HG03457 (cell line): ENCODE measurements at regions not wholly inside any gene's neighbourhood (a gene's known extent, or its start where the extent isn't known, plus 50 kb on each side); places are given as distances from the start of the nearest gene placed in this dataset.
"Not testable (repeated sequence)": the region's sequence is repeated elsewhere in the genome, so short reads cannot be mapped to it uniquely, and the experiment has no call there.

Experiments
- ATAC-seq: cut with Tn5 transposase; IDR thresholded peaks from one replicate; pipeline ENCODE4 v1.9.1; 2021; ENCODE audit warnings: moderate number of reproducible peaks; ENCODE audit not compliant: unreplicated experiment

DNA sequence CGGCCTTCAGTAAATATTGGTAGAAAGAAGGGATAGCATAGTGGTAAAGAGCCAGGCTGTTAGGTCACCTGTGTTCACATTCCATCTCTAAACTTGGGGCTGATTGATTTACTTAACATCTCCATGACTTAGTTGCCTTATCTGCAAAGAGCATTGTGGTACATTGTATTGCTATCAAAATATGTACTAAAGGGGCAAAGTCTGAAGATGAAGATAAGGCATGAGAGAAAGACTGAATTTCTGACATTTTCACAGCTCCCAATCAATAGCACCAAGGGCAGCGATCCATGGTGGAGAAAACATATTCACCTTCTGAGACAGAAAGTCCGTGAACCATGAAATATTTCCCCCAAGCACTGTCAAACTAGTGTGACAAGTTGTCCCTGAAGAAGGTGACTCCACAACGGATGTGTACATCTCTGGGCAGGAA, 223.3 kb upstream of the STXBP5 start:
- no peak for ATAC-seq

GRCh38 chr6:146981981-146982380, 222.2 kb upstream of the STXBP5 start:
- no peak for ATAC-seq

- no peak for ATAC-seq
Measured at GRCh38 chr6:146984251-146984924, 219.8 kb upstream of the STXBP5 start.

DNA sequence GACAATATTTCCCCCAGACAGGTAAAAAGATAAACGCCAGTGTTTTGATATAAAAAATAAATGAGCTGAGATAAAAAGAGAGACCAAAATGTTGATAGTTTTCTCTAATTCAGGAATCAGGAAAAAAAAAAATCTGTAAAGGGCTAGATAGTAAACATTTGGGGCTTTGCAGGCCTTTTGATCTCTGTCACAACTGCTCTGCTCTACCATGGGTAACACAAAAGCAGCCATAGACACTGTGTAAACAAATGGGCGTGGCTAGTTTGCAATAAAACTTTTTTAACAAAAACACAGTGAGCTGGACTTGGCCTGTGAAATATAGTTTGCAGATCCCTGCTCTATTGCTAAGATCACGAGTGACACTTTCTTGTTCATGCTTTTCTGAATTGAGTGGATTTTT, 219.1 kb upstream of the STXBP5 start:
- ATAC-seq = no peak

GRCh38 chr6:146985966-146986365, 218.3 kb upstream of the STXBP5 start:
- no peak for ATAC-seq

DNA sequence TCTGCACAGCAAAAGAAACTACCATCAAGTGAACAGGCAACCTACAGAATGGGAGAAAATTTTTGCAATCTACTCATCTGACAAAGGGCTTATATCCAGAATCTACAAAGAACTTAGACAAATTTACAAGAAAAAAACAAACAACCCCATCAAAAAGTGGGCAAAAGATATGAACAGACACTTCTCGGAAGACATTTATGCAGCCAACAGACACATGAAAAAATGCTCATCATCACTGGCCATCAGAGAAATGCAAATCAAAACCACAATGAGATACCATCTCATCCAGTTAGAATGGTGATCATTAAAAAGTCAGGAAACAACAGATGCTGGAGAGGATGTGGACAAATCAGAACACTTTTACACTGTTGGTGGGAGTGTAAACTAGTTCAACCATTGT, 216.3 kb upstream of the STXBP5 start:
- not testable (repeated sequence) for ATAC-seq

DNA sequence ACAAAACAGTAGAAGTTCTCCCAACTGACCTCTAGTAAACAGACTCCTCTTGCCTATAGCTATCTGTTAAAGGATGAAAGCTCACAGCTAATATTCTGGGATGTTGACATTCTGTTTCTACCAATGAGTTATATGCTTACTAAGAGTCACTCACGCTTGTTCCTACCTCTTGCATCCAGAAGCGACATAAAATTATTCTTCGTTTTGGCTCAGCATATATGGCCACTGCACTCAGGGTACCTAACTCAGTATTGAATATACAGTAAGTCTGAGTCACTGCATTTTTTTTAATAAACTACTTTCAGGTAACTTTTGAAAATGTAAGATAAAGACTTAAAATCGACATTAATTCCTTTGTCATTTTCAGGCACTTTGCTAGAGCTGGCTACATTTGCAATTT, 214.4 kb upstream of the STXBP5 start:
- no peak for ATAC-seq

- no peak for ATAC-seq
Measured at GRCh38 chr6:146990284-146990683, 213.9 kb upstream of the STXBP5 start.

- no peak for ATAC-seq
Measured at GRCh38 chr6:146990821-146991798, 213.1 kb upstream of the STXBP5 start.

GRCh38 chr6:146997062-146997461, 207.2 kb upstream of the STXBP5 start:
- no peak for ATAC-seq

- ATAC-seq = no peak
Measured at GRCh38 chr6:146999766-147000165, 204.5 kb upstream of the STXBP5 start.

GRCh38 chr6:147000545-147001488, 203.4 kb upstream of the STXBP5 start:
- ATAC-seq = no peak

- no peak for ATAC-seq
Measured at GRCh38 chr6:147001621-147002020, 202.6 kb upstream of the STXBP5 start.

DNA sequence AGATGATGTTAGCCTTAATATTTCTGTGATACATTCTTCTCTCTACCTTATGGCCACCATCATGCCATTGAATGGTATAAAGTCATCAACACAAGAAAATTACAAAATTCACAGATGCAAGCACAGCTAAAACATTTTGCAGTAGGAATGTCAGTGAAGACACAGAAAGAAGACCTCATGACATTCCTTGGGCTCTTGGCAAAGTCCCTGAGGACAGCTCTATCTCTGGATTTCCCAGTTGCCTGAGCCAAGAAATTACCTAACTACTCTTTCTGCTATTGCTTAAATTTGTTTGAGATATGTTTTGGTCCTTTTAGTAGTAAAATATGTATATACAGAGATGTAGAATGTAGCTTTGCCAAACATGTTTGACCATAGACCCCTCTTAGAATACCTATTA, 201.0 kb upstream of the STXBP5 start:
- ATAC-seq = no peak

DNA sequence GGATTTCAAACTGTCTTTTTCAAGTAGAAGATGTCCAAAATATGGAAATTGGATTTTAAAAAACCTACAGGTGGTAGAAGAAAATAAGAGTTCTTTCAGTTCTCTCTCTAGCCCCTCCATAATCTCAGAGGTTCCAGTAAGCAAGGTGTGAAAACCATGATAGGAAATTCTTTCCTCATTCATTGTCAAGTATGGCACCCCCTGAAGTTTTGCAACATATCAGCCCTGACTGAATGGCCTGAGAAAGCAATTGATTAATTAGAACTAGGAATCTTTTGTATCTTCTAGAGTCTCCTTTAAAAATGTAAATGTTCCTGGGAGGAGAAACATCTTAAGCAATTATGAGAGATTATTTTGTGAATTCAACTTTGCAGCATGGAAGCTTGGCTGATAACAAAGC, 198.7 kb upstream of the STXBP5 start:
- no peak for ATAC-seq

GRCh38 chr6:147007441-147007840, 196.8 kb upstream of the STXBP5 start:
- no peak for ATAC-seq

GRCh38 chr6:147009358-147009757, 194.9 kb upstream of the STXBP5 start:
- ATAC-seq = no peak

- ATAC-seq = no peak
Measured at GRCh38 chr6:147015674-147016073, 188.5 kb upstream of the STXBP5 start.

DNA sequence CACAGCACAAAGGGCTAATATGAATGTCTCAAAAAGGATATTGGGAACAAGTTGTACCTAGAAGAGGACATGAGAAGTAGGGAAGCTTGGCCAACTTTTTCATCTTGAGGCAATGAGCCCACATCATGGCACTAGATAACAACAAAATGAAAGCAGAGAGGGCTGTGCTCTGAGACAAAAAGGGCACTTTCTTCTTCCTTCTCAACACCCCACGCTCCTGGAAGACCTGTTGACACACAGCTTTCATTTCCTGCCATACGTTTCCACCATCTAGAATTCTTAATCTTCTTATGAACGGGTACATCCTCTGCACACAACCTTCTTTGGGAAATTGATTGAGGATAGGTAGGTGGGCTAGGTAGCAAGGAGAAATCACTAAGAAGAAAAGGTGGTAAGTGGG, 187.8 kb upstream of the STXBP5 start:
- ATAC-seq = no peak

GRCh38 chr6:147017153-147017552, 187.1 kb upstream of the STXBP5 start:
- ATAC-seq = no peak

- no peak for ATAC-seq
Measured at GRCh38 chr6:147019001-147019400, 185.2 kb upstream of the STXBP5 start.
